Activated CD4-positive, alpha-beta memory T cell treated with anti-CD3 and anti-CD28 coated beads, Interleukin-2, amount 10 ng/mL, durations not matched to agents 7 days and 5 days (primary cell): ENCODE measurements at regions not wholly inside any gene's neighbourhood (a gene's known extent, or its start where the extent isn't known, plus 50 kb on each side); places are given as distances from the start of the nearest gene placed in this dataset.

ENCODE experiments used
- CTCF ChIA-PET: fragments of 350-600 bp; sonication (Branson Sonifier 250); formaldehyde crosslinking; loops from one replicate; lab custom pipeline; 2021; ENCODE audit warnings: antibody characterized with exemption, inconsistent platforms; lab: Charles Lee
- POLR2A ChIA-PET: fragments of 350-600 bp; sonication (Branson Sonifier 250); formaldehyde crosslinking; loops from one replicate; lab custom pipeline; 2021; ENCODE audit warnings: antibody characterized with exemption; lab: Charles Lee
- DNase-seq: peaks from one replicate; pipeline ENCODE4 v3.0.0-alpha.2; 2020
- H3K27ac Mint-ChIP-seq: one replicate; pipeline ENCODE4 v1.8.0; 2021; ENCODE audit warnings: mild to moderate bottlenecking, mixed read lengths
- H3K27me3 Mint-ChIP-seq: one replicate; pipeline ENCODE4 v1.8.0; 2021; ENCODE audit warnings: mixed read lengths
- H3K36me3 Mint-ChIP-seq: one replicate; pipeline ENCODE4 v1.8.0; 2021; ENCODE audit warnings: low read depth, mixed read lengths
- H3K4me1 Mint-ChIP-seq: one replicate; pipeline ENCODE4 v1.8.0; 2021; ENCODE audit warnings: mixed read lengths
- H3K4me3 Mint-ChIP-seq: one replicate; pipeline ENCODE4 v1.8.0; 2021; ENCODE audit warnings: mild to moderate bottlenecking, mixed read lengths
- H3K9me3 Mint-ChIP-seq: one replicate; pipeline ENCODE4 v1.8.0; 2021; ENCODE audit warnings: mixed read lengths

- Mint-ChIP-seq H3K36me3 (no peaks in the 10 kb centered on the region), H3K27ac (no peak overlapping the region), H3K4me3 (no peak overlapping the region), H3K9me3 (no peaks in the 10 kb centered on the region), H3K4me1 (no peaks in the 10 kb centered on the region), H3K27me3 (peaks cover 5% of the 10 kb centered on the region)
- ChIA-PET POLR2A (no interaction called here), CTCF (no interaction called here)
- no peak for DNase-seq
Observed at GRCh38 chr1:38204698-38205097, 158.1 kb upstream of the POU3F1 start.

GRCh38 chr1:38203441-38203840 is 156.8 kb upstream of the POU3F1 start:
- ChIA-PET POLR2A (no interaction called here), CTCF (no interaction called here)
- Mint-ChIP-seq H3K36me3 (no peaks in the 10 kb centered on the region), H3K4me1 (no peaks in the 10 kb centered on the region), H3K4me3 (no peak overlapping the region), H3K27ac (no peak overlapping the region), H3K27me3 (peaks cover 13% of the 10 kb centered on the region), H3K9me3 (no peaks in the 10 kb centered on the region)
- no peak for DNase-seq

- Mint-ChIP-seq H3K4me3 (no peak overlapping the region), H3K36me3 (no peaks in the 10 kb centered on the region), H3K27ac (no peak overlapping the region), H3K27me3 (peaks cover 14% of the 10 kb centered on the region), H3K9me3 (no peaks in the 10 kb centered on the region), H3K4me1 (no peaks in the 10 kb centered on the region)
- POLR2A ChIA-PET, result no interaction called here
- CTCF ChIA-PET, result no interaction called here
- no peak for DNase-seq
Observed at GRCh38 chr1:38201431-38201830, 154.8 kb upstream of the POU3F1 start.

- CTCF ChIA-PET, result no interaction called here
Observed at GRCh38 chr1:38198621-38199020, 152.0 kb upstream of the POU3F1 start.

GRCh38 chr1:38198099-38198498 is 151.5 kb upstream of the POU3F1 start:
- POLR2A ChIA-PET, result no interaction called here
- Mint-ChIP-seq H3K9me3 (no peaks in the 10 kb centered on the region), H3K27me3 (peaks cover 15% of the 10 kb centered on the region), H3K27ac (no peak overlapping the region), H3K36me3 (no peaks in the 10 kb centered on the region), H3K4me1 (no peaks in the 10 kb centered on the region), H3K4me3 (no peak overlapping the region)
- no peak for DNase-seq
- CTCF ChIA-PET, result no interaction called here

More at GRCh38 chr1:38198621-38199020, 152.0 kb upstream of the POU3F1 start:
- Mint-ChIP-seq H3K4me3 (no peak overlapping the region), H3K27ac (no peak overlapping the region), H3K4me1 (no peaks in the 10 kb centered on the region), H3K27me3 (peaks cover 14% of the 10 kb centered on the region), H3K9me3 (no peaks in the 10 kb centered on the region), H3K36me3 (no peaks in the 10 kb centered on the region)
- DNase-seq, result no peak
- POLR2A ChIA-PET, result no interaction called here

- Mint-ChIP-seq H3K27me3 (peaks cover 18% of the 10 kb centered on the region), H3K9me3 (no peaks in the 10 kb centered on the region), H3K4me1 (no peaks in the 10 kb centered on the region), H3K27ac (no peak overlapping the region), H3K4me3 (no peak overlapping the region), H3K36me3 (no peaks in the 10 kb centered on the region)
- CTCF ChIA-PET, result no interaction called here
- DNase-seq, result no peak
- POLR2A ChIA-PET, result no interaction called here
Observed at GRCh38 chr1:38197312-38198061, 150.9 kb upstream of the POU3F1 start.

GRCh38 chr1:38194472-38194871 is 147.9 kb upstream of the POU3F1 start:
- ChIA-PET POLR2A (no interaction called here), CTCF (no interaction called here)
- Mint-ChIP-seq H3K36me3 (no peaks in the 10 kb centered on the region), H3K4me1 (no peaks in the 10 kb centered on the region), H3K4me3 (no peak overlapping the region), H3K9me3 (no peaks in the 10 kb centered on the region), H3K27me3 (peaks cover 30% of the 10 kb centered on the region), H3K27ac (no peak overlapping the region)
- no peak for DNase-seq

- DNase-seq, result no peak
- POLR2A ChIA-PET, result no interaction called here
- Mint-ChIP-seq H3K4me3 (no peak overlapping the region), H3K4me1 (no peaks in the 10 kb centered on the region), H3K27me3 (peaks cover 26% of the 10 kb centered on the region), H3K36me3 (no peaks in the 10 kb centered on the region), H3K9me3 (no peaks in the 10 kb centered on the region), H3K27ac (no peak overlapping the region)
- CTCF ChIA-PET, result no interaction called here
Observed at GRCh38 chr1:38193040-38193439, 146.4 kb upstream of the POU3F1 start.

- no peak overlapping the region for H3K27ac Mint-ChIP-seq
- no peak for DNase-seq
- ChIA-PET POLR2A (no interaction called here), CTCF (no interaction called here)
- no peaks in the 10 kb centered on the region for H3K36me3 Mint-ChIP-seq
- peaks cover 31% of the 10 kb centered on the region for H3K27me3 Mint-ChIP-seq
- no peaks in the 10 kb centered on the region for H3K4me1 Mint-ChIP-seq
- no peaks in the 10 kb centered on the region for H3K9me3 Mint-ChIP-seq
- H3K4me3 Mint-ChIP-seq, result no peak overlapping the region
Observed at GRCh38 chr1:38191461-38191860, 144.9 kb upstream of the POU3F1 start.

GRCh38 chr1:38190983-38191382 is 144.4 kb upstream of the POU3F1 start:
- CTCF ChIA-PET, result no interaction called here
- Mint-ChIP-seq H3K9me3 (no peaks in the 10 kb centered on the region), H3K4me1 (no peaks in the 10 kb centered on the region), H3K27me3 (peaks cover 35% of the 10 kb centered on the region), H3K4me3 (no peak overlapping the region), H3K36me3 (no peaks in the 10 kb centered on the region), H3K27ac (no peak overlapping the region)
- no peak for DNase-seq
- POLR2A ChIA-PET, result no interaction called here

- no peak overlapping the region for H3K27ac Mint-ChIP-seq
- no peaks in the 10 kb centered on the region for H3K9me3 Mint-ChIP-seq
- POLR2A ChIA-PET, result no interaction called here
- H3K4me1 Mint-ChIP-seq, result no peaks in the 10 kb centered on the region
- H3K4me3 Mint-ChIP-seq, result no peak overlapping the region
- CTCF ChIA-PET, result no interaction called here
- no peaks in the 10 kb centered on the region for H3K36me3 Mint-ChIP-seq
- DNase-seq, result no peak
- peaks cover 35% of the 10 kb centered on the region for H3K27me3 Mint-ChIP-seq
Observed at GRCh38 chr1:38187552-38187951, 141.0 kb upstream of the POU3F1 start.

- Mint-ChIP-seq H3K9me3 (no peaks in the 10 kb centered on the region), H3K36me3 (no peaks in the 10 kb centered on the region), H3K4me3 (no peak overlapping the region), H3K27ac (no peak overlapping the region), H3K4me1 (no peaks in the 10 kb centered on the region), H3K27me3 (peaks cover 29% of the 10 kb centered on the region)
- CTCF ChIA-PET, result no interaction called here
- POLR2A ChIA-PET, result no interaction called here
- DNase-seq, result no peak
Observed at GRCh38 chr1:38186566-38186965, 140.0 kb upstream of the POU3F1 start.

- POLR2A ChIA-PET, result no interaction called here
- no peak for DNase-seq
- no peaks in the 10 kb centered on the region for H3K9me3 Mint-ChIP-seq
- H3K36me3 Mint-ChIP-seq, result no peaks in the 10 kb centered on the region
- no peaks in the 10 kb centered on the region for H3K4me1 Mint-ChIP-seq
- H3K27me3 Mint-ChIP-seq, result peaks cover 22% of the 10 kb centered on the region
- H3K4me3 Mint-ChIP-seq, result no peak overlapping the region
- no peak overlapping the region for H3K27ac Mint-ChIP-seq
- CTCF ChIA-PET, result no interaction called here
Observed at GRCh38 chr1:38185913-38186312, 139.3 kb upstream of the POU3F1 start.

- no peak for DNase-seq
- H3K4me1 Mint-ChIP-seq, result no peaks in the 10 kb centered on the region
- peaks cover 13% of the 10 kb centered on the region for H3K27me3 Mint-ChIP-seq
- no peaks in the 10 kb centered on the region for H3K36me3 Mint-ChIP-seq
- H3K27ac Mint-ChIP-seq, result no peak overlapping the region
- ChIA-PET CTCF (no interaction called here), POLR2A (no interaction called here)
- no peak overlapping the region for H3K4me3 Mint-ChIP-seq
- no peaks in the 10 kb centered on the region for H3K9me3 Mint-ChIP-seq
Observed at GRCh38 chr1:38183747-38184146, 137.2 kb upstream of the POU3F1 start.
